ENCODE measurements at regions not wholly inside any gene's neighbourhood (a gene's known extent, or its start where the extent isn't known, plus 50 kb on each side); places are given as distances from the start of the nearest gene placed in this dataset.

DNA sequence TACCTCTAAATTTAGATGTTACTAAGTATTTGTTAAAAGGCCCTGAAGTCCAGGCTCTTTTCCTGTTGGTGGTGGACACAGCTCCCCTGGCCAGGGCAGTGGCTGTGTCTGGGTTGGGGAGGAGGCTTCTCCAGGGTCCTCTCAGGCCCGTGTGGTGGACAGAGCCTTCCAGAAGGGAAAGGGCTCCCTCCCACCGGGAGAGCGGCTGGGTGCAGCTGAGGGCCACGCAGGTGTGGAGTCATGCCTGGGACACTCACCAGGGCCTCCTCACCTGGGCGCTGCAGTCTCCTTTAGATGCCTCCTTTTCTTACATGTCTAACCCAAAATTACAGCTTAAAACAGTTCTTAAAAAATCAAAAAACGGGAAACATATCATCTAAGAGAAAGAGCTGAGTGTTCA, 128.2 kb upstream of the TCERG1L start:
- H3K4me3 Mint-ChIP-seq: no peak overlapping the region
- TF ChIP-seq, protein P1, sequence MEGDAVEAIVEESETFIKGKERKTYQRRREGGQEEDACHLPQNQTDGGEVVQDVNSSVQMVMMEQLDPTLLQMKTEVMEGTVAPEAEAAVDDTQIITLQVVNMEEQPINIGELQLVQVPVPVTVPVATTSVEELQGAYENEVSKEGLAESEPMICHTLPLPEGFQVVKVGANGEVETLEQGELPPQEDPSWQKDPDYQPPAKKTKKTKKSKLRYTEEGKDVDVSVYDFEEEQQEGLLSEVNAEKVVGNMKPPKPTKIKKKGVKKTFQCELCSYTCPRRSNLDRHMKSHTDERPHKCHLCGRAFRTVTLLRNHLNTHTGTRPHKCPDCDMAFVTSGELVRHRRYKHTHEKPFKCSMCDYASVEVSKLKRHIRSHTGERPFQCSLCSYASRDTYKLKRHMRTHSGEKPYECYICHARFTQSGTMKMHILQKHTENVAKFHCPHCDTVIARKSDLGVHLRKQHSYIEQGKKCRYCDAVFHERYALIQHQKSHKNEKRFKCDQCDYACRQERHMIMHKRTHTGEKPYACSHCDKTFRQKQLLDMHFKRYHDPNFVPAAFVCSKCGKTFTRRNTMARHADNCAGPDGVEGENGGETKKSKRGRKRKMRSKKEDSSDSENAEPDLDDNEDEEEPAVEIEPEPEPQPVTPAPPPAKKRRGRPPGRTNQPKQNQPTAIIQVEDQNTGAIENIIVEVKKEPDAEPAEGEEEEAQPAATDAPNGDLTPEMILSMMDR (conservative IDR thresholded peaks at IDR 0.05): no peak
- no peaks in the 10 kb centered on the region for H3K9me3 Mint-ChIP-seq
- no peak overlapping the region for H3K27ac Mint-ChIP-seq (ENCODE audit: unreplicated experiment)
- no peak for DNase-seq (ENCODE audit: low read depth, low spot score)
- H3K27me3 Mint-ChIP-seq (ENCODE audit: low read depth): peaks cover 17% of the 10 kb centered on the region
- no peaks in the 10 kb centered on the region for H3K36me3 Mint-ChIP-seq (ENCODE audit: low read depth)
- H3K4me1 Mint-ChIP-seq: peaks cover 6% of the 10 kb centered on the region

DNA sequence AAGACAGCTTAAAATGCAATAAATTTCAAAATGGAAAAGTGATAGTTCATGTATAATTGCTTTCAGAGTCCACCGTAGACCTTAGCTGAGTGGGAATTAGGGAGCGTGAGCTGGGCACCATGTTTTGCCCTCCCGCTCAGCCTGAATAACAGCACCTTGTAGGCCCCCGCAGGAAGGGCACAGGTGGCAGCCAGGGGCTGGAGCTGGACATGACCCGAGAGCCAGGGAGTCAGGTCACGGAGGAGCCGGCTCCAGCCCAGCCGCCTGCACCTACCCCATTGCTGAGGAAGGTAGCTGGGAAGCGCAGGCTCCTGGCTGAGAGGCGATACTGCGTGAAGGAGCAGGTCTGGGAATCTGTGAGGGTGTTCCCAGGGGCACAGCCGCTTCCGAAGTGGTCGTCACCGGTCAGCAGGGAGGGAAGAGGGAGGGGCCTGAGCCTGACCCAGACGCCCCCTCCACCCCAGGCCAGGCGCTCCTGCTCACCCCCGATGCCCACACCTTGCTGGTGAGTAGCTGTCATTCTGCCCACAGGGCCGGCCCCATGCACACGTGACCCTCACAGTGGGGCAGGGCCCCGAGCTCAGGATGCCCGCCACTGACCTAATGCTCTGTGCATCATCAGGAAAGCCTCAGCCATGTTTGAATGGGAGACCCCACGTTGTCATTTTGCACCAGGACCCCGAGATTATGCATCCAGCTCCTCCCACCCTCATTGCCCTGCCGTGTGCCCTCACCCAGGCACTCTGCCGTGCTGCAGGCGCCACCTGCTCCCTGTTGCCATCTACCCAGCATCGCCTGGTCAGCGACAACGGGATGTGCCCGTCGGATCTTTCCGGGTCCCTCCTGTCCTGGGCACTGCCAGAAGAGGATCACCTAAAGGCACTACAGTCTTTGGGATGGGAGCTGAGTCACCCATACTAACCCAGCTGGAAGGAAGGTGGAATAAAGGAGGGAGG, 129.2 kb upstream of the TCERG1L start:
- Mint-ChIP-seq H3K27me3 (ENCODE audit: low read depth) (peaks cover 17% of the 10 kb centered on the region), H3K36me3 (ENCODE audit: low read depth) (no peaks in the 10 kb centered on the region), H3K27ac (ENCODE audit: unreplicated experiment) (no peak overlapping the region)

DNA sequence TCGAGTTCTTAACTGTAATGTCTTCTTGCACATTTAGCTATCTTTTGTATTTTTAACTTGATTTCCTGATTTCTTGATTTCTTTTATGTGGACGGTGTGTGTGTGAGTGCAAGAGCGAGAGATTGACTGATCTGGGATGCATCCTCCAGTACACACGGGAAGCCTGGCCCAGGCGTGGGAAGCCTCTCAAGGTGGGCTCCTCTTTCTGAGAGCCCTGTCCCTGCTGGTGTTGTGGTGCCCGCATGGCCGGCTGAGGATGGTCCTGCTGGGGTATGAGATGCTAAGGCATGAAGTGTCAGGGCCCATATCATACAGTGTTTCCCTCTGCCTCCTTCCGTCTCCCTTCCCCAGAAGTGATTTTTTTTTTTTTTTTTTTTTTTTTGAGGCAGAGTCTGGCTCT, 130.8 kb upstream of the TCERG1L start:
- H3K9me3 Mint-ChIP-seq: no peaks in the 10 kb centered on the region
- no peak for DNase-seq (ENCODE audit: low read depth, low spot score)
- H3K36me3 Mint-ChIP-seq (ENCODE audit: low read depth): no peaks in the 10 kb centered on the region
- no peak overlapping the region for H3K27ac Mint-ChIP-seq (ENCODE audit: unreplicated experiment)
- H3K4me3 Mint-ChIP-seq: no peak overlapping the region
- H3K4me1 Mint-ChIP-seq: peaks cover 6% of the 10 kb centered on the region
- H3K27me3 Mint-ChIP-seq (ENCODE audit: low read depth): peaks cover 17% of the 10 kb centered on the region
- TF ChIP-seq, protein P1 (conservative IDR thresholded peaks at IDR 0.05): no peak

More for the DNA sequence above, 129.2 kb upstream of the TCERG1L start:
- Mint-ChIP-seq H3K4me1 (peaks cover 6% of the 10 kb centered on the region), H3K4me3 (no peak overlapping the region), H3K9me3 (no peaks in the 10 kb centered on the region)
- TF ChIP-seq, protein P1 (conservative IDR thresholded peaks at IDR 0.05): no peak
- no peak for DNase-seq (ENCODE audit: low read depth, low spot score)

DNA sequence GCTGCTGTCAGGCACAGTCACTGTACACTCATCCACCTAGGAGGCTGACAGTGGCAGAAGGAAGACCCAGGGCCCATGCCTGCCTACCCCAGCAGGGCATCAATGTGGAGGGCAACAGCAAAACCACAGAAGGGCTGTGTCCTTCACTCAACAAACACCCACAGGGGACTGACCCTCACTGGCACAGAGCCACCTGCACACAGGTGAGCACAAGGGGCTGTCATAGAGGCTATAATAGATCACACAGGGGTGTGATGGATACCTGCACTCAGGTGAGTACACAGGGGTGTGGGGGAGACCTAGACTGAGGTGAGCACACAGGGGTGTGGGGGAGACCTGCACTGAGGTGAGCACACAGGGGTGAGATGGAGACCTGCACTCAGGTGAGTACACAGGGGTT, 132.8 kb upstream of the TCERG1L start:
- Mint-ChIP-seq H3K4me1 (no peaks in the 10 kb centered on the region), H3K27me3 (ENCODE audit: low read depth) (peaks cover 17% of the 10 kb centered on the region), H3K4me3 (no peak overlapping the region), H3K9me3 (no peaks in the 10 kb centered on the region), H3K27ac (ENCODE audit: unreplicated experiment) (no peak overlapping the region), H3K36me3 (ENCODE audit: low read depth) (no peaks in the 10 kb centered on the region)
- no peak for DNase-seq (ENCODE audit: low read depth, low spot score)
- TF ChIP-seq, protein P1 (conservative IDR thresholded peaks at IDR 0.05): no peak

DNA sequence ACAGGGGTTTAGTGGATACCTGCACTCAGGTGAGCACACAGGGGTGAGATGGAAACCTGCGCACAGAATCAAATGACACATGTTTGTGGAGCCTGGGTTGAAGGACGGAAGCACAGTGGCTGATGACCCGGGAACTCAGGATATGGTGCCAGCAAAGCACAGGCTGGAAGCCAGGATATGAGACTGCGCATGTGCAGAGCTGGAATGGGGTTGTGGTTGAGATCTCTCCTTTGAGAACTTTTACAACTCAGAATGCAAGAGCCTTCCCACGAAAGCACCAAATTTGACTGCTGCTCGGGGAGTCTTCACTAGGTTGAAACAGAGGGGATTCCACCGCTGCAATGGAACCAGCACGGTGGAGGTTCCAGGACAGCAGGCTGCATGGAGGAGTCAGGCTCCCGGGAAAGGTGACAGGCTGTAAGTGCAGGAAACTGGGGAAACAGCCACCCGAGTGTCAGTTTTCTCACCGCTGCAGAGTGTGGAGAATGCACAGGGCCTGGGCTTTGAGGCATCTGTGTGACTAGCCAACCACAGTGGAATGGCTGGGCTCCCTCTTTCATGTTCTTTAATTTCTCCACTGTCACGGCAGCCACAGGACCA, 133.4 kb upstream of the TCERG1L start:
- Mint-ChIP-seq H3K36me3 (ENCODE audit: low read depth) (no peaks in the 10 kb centered on the region), H3K4me1 (no peaks in the 10 kb centered on the region), H3K27ac (ENCODE audit: unreplicated experiment) (no peak overlapping the region), H3K4me3 (no peak overlapping the region), H3K27me3 (ENCODE audit: low read depth) (peaks cover 16% of the 10 kb centered on the region), H3K9me3 (no peaks in the 10 kb centered on the region)
- no peak for DNase-seq (ENCODE audit: low read depth, low spot score)
- TF ChIP-seq, protein P1 (conservative IDR thresholded peaks at IDR 0.05): no peak

Measured in neural crest cell (in vitro differentiated cells).